GM19240 (cell line): ENCODE measurements at regions not wholly inside any gene's neighbourhood (a gene's known extent, or its start where the extent isn't known, plus 50 kb on each side); places are given as distances from the start of the nearest gene placed in this dataset.
"Not testable (repeated sequence)": the region's sequence is repeated elsewhere in the genome, so short reads cannot be mapped to it uniquely, and the experiment has no call there.

Source experiments
- DNase-seq: peaks from one replicate; pipeline ENCODE4 v3.0.0; 2011; ENCODE audit warnings: low spot score; ENCODE audit not compliant: insufficient read length

DNA sequence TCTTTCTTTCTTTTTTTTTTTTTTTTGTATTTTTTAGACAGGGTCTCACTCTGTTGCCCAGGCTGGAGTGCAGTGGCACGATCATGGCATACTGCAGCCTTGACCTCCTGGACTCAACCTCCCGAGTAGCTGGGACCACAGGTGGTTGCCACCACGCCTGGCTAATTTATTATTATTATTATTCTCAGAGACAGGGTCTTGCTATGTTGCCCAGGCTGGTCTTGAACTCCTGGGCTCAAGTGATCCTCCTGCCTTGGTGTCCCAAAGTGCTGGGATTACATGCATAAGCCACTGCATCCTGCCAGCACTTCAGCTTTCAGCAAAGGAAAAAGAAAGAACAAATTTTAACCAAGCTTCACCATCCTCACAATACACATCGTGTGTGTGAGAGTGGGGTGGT, 97.9 kb upstream of the SERBP1 start:
- DNase-seq: no peak

DNA sequence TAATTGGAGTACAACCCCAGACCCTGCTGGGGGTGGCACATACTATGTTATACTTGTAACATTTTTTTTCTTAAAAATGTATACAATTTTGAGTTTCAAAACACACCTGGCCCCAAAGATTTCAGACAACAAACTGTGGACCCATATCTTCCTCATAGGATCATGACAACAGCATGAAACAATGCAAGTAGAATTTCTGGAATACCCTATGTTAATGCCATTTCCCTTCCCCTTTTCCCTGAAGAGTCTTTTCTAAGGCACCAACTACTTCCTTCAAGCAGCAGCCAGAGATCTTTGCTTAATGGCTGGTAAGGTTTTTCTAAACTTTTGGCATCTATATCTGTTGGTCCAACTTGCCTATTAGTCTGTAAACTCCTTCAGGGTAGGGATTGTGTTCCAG, 99.9 kb upstream of the SERBP1 start:
- DNase-seq: no peak

- DNase-seq: peak; percentile 19
These were observed 102.4 kb upstream of the SERBP1 start for GRCh38 chr1:67532452-67533216.

DNA sequence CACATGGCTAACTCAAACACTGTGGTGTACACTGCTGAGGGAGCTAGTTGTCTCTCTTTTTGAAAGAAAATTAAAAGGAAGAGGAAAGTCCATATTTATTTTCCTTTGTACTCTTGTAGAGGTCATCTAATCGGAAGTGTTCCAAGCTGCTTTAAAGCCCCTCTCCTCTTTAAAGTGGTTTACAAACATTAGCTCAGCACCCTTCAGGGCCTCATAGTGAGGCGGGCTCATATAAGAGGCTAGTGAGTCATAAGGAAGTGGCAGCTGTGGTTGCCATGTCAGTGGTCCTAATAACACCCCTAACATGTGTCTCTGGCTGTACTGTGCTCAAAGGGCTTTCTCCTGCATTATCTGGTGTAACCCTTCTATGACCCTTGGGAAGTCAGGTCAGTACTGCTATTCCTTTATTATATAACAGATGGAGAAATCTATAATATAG, 104.4 kb upstream of the SERBP1 start:
- no peak for DNase-seq

GRCh38 chr1:67535474-67535873, 105.3 kb upstream of the SERBP1 start:
- DNase-seq: peak; percentile 33

GRCh38 chr1:67536957-67537666, 106.9 kb upstream of the SERBP1 start:
- DNase-seq: no peak

- no peak for DNase-seq
These were observed 107.4 kb upstream of the SERBP1 start for GRCh38 chr1:67537667-67538018.

DNA sequence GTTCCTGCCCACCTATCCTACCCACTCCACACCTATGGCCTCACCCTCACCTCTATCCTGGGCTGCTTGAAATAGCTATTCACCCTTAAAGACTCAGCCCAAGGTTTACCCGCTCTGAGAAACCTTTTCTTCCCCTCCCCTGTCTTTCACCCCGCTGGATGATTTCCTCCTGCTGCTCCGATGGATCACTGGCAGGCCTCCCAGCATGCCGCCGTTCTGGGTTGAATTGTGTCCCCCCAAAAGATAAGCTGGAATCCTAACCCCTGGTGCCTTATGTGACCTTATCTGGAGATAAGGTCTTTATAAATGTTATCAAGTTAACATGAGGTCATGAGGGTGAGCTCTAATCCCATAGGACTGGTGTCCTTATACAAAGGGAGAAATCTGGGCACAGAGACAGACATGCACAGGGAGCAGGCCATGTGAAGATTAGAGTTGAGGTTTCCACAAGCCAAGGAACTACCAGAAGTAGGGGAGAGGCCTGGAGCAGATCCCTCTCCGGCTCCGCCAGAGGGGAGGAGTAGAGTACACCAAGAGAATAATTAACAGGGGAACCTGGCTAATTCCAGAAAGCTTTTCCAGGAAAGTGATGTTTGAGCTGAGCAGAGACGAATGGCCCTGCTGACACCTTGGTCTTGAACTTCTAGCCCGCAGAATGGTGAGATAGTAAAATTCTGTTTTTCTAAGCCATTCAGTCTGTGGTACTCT, 110.0 kb upstream of the SERBP1 start:
- no peak for DNase-seq

DNA sequence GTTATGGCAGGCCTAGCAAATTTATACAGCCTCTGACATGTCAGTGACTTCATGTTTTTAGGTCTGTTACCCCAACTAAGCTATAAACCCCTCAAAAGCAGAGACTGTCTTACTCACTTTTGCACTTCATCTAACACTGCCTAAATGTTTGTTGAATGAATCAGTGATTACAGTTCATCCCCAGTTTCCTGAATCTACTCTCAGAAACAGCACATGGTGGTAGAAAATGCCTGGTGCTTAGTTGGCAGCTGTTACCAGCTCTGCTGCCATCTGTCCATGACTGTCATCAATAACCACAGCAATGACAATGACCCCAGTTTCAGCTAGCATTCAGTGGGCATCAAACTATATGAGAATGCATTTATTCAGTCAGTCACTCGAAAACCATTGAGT, 110.5 kb upstream of the SERBP1 start:
- DNase-seq: no peak

GRCh38 chr1:67542747-67543146, 112.5 kb upstream of the SERBP1 start:
- no peak for DNase-seq

GRCh38 chr1:67544921-67545320, 114.7 kb upstream of the SERBP1 start:
- DNase-seq: no peak

DNA sequence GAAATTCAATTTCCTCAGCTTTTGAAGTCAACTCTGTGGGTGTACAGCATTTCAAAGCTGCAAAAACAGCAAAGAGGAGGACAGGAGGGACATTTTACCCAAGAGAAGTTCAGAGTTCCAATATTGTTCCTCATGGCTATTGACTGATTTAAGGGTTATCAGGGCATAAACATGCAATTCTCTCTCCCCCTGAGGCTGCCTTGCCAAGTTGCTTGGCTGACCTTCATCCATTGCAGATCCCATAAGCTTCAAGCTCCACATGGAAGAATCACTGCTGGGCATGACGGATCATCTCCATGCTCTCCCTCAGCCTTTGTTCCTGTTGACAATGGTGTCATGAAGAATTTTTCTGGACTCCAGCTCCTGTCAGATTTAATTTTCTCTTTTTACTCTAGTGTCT, 115.2 kb upstream of the SERBP1 start:
- no peak for DNase-seq

- DNase-seq: no peak
These were observed 121.2 kb upstream of the SERBP1 start for GRCh38 chr1:67551375-67551774.

DNA sequence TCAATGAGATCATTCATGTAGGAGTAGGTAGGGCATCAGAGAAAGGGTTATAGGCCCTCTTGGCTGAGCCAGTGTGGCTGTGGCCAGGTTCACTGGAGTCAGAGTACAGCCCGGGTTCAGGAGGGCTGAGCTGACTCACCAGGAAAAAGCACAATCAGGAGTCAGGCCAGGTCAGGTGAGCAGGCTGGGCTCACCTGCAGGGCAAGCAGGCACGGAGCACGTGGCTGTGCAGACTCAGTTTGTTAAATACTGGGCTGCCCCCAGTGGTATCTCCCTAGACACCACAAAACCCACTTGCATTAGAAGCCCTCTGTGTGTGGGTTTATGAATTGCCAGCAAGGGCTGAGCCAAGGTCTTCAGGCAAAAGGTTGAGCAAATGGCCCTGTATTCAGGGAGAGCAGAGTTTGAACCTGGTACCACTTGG, 122.1 kb upstream of the SERBP1 start:
- DNase-seq: no peak

DNA sequence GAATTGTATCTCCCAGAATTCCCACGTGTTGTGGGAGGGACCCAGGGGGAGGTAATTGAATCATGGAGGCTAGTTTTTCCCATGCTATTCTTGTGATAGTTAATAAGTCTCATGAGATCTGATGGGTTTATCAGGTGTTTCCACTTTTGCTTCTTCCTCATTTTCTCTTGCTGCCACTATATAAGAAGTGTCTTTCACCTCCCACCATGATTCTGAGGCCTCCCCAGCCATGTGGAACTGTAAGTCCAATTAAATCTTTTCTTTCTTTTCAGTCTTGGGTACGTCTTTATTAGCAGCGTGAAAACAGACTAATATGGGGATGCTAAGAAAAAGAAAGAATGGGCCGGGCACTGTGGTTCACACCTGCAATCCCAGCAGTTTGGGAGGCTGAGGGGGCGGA, 124.0 kb upstream of the SERBP1 start:
- DNase-seq: not testable (repeated sequence)

DNA sequence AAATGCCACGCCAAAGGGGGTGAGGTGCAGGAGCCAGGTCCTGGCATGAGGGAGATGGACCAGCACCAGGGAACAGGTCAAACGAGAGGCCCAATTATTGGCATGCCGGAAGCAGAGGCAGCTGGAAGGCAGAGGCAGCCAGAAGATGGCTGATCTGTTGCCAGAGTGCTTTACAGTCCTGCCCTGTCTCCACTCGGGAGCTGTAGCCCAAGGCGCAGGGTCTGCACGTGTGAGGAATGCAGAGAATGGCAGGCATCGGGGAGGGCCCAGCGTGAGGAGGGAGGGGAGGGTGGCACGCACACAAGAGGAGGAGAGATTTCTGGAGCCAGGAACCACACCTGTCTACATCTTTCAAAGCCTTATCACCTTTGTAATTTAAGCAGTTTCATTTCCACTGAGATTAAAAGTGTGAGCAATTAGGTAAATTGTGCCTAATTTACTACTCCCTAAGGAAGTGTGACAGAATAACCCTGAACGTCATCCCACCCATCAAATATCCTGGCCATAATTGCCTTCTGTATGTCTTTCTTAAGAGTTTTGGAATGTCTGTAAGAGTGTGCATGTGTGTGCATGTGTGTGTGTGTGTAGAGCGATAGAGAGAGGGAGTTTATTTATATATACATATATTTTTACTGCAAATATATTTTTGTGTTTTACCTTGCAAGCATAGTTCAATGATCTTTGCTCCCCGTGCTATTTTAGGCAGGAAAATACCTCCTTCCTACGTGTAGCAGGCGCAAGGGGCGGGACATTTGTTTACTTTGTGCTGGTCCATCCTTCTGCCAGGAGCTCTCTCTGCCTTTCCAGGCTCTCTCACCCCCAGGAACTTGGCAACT, 125.5 kb upstream of the SERBP1 start:
- no peak for DNase-seq

- DNase-seq: no peak
These were observed 126.2 kb upstream of the SERBP1 start for GRCh38 chr1:67556297-67556900.

GRCh38 chr1:67557696-67558448, 127.1 kb upstream of the GADD45A start:
- no peak for DNase-seq

DNA sequence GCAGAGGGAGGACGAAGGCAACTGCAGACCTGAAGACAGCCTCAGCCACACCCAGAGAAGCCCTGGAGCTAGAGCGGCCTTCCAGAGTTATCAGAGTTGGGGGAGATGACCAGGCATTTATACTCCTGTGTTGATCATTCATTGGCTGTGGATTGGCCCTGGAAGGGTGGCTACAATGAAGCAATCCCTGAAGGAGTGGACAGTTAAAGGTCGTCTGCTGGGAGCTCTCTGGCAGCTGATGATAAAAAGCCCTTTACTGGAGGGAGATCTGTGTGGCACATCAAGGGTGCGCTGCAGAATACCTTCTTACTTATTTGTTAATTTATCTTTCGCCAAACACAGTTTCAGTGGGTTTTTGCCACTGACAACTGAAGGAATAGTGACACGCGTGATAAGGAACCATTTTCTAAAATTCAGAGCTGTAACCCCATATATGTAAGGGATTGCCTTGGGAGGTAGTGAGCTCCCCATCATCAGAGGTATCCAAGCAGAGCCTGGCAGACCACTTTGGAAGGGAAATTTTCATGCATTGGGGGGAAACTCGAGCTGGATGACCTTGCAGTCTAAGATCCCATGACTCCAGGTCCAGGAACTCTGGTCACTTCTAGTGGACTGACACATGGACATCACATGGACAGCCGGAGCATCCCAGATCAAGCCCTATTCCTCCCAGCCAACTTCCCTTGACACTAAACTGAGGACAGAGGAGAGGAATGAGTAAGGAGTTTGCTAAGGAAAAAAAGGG, 126.4 kb upstream of the GADD45A start:
- DNase-seq: no peak
